ENCODE measurements at regions not wholly inside any gene's neighbourhood (a gene's known extent, or its start where the extent isn't known, plus 50 kb on each side); places are given as distances from the start of the nearest gene placed in this dataset.

- Histone ChIP-seq H3K27ac (ENCODE audit: low read depth, low read length, poor library complexity, severe bottlenecking) (no peak overlapping the region), H3K4me3 (ENCODE audit: low read depth, low read length, poor library complexity, severe bottlenecking) (no peak overlapping the region), H3K27me3 (replicated peaks; ENCODE audit: insufficient read depth, low read depth, low read length, poor library complexity) (no peaks in the 10 kb centered on the region), H3K9me3 (ENCODE audit: low read depth, low read length, poor library complexity, severe bottlenecking) (peaks cover 40% of the 10 kb centered on the region), H3K36me3 (ENCODE audit: insufficient read depth, low read length, poor library complexity, severe bottlenecking) (no peaks in the 10 kb centered on the region), H3K4me1 (ENCODE audit: insufficient read depth, low read length, poor library complexity, severe bottlenecking) (no peaks in the 10 kb centered on the region)
- TF ChIP-seq EZH2 (IDR thresholded peaks at IDR 0.05; ENCODE audit: borderline replicate concordance, low read depth, low read length, poor library complexity, severe bottlenecking) (no peak), CTCF (conservative IDR thresholded peaks at IDR 0.05; ENCODE audit: low read depth, low read length) (no peak)
- ChIA-PET POLR2A (ENCODE audit: low non-redundant PET) (no interaction called here), CTCF (no interaction called here)
- BruUV-seq (replicated peaks): no TSS peak
- intact Hi-C loops (cut with micrococcal nuclease; ENCODE audit: unreplicated experiment): no loop called here
- DNase-seq (ENCODE audit: low spot score): no peak
Measured at GRCh38 chr3:95437409-95437808, 1374.5 kb downstream of the NSUN3 start.

DNA sequence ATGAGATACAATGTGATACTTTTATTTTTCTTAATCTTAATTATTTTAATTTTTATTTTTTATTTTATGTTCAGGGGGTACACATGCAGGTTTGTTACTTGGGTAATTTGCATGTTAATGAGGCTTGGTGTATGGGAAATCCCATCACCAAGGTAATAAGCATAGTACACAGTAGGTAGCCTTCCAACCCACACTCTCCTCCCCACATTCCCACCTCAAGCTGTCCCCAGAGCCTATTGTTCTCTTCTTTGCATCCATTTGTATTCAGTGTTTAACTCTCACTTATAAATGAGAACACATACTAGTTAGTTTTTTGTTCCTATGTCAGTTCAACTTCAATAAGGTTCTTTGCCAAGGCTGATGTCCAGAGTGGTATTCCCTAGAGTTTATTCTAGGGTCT, 1375.4 kb downstream of the NSUN3 start:
- Histone ChIP-seq H3K9me3 (ENCODE audit: low read depth, low read length, poor library complexity, severe bottlenecking) (peaks cover 40% of the 10 kb centered on the region), H3K36me3 (ENCODE audit: insufficient read depth, low read length, poor library complexity, severe bottlenecking) (no peaks in the 10 kb centered on the region), H3K4me3 (ENCODE audit: low read depth, low read length, poor library complexity, severe bottlenecking) (no peak overlapping the region), H3K4me1 (ENCODE audit: insufficient read depth, low read length, poor library complexity, severe bottlenecking) (no peaks in the 10 kb centered on the region), H3K27ac (ENCODE audit: low read depth, low read length, poor library complexity, severe bottlenecking) (no peak overlapping the region), H3K27me3 (replicated peaks; ENCODE audit: insufficient read depth, low read depth, low read length, poor library complexity) (no peaks in the 10 kb centered on the region)
- no TSS peak for BruUV-seq (replicated peaks)
- ChIA-PET CTCF (no interaction called here), POLR2A (ENCODE audit: low non-redundant PET) (no interaction called here)
- TF ChIP-seq CTCF (conservative IDR thresholded peaks at IDR 0.05; ENCODE audit: low read depth, low read length) (no peak), EZH2 (IDR thresholded peaks at IDR 0.05; ENCODE audit: borderline replicate concordance, low read depth, low read length, poor library complexity, severe bottlenecking) (no peak)
- no peak for DNase-seq (ENCODE audit: low spot score)
- intact Hi-C loops (cut with micrococcal nuclease; ENCODE audit: unreplicated experiment): no loop called here

DNA sequence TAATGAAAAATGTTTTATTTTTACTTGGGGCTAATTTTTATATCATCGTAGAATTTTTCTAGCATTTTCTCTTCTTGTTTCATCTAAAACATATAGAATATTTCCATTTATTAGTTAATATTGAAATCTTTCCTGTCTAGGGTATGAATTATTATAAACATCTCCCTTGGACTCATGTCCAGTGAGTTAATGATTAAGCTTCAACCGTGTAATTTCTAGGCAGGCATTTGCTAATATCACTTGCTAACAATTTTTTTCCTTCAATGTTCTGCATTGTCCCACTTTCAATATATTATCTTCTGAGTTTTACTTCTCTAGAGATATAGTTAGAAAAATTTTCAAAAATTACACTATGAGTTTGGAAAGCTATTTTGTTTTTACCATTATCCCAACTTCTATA, 1371.6 kb upstream of the EPHA6 start:
- TF ChIP-seq CTCF (conservative IDR thresholded peaks at IDR 0.05; ENCODE audit: low read depth, low read length) (no peak), EZH2 (IDR thresholded peaks at IDR 0.05; ENCODE audit: borderline replicate concordance, low read depth, low read length, poor library complexity, severe bottlenecking) (no peak)
- intact Hi-C loops (cut with micrococcal nuclease; ENCODE audit: unreplicated experiment): no loop called here
- POLR2A ChIA-PET (ENCODE audit: low non-redundant PET): no interaction called here
- no peaks in the 10 kb centered on the region for H3K36me3 ChIP-seq (ENCODE audit: insufficient read depth, low read length, poor library complexity, severe bottlenecking)
- no peak overlapping the region for H3K27ac ChIP-seq (ENCODE audit: low read depth, low read length, poor library complexity, severe bottlenecking)
- CTCF ChIA-PET: no interaction called here
- H3K4me3 ChIP-seq (ENCODE audit: low read depth, low read length, poor library complexity, severe bottlenecking): no peak overlapping the region
- BruUV-seq (replicated peaks): no TSS peak
- H3K27me3 ChIP-seq (replicated peaks; ENCODE audit: insufficient read depth, low read depth, low read length, poor library complexity): no peaks in the 10 kb centered on the region
- peaks cover 39% of the 10 kb centered on the region for H3K9me3 ChIP-seq (ENCODE audit: low read depth, low read length, poor library complexity, severe bottlenecking)
- DNase-seq (ENCODE audit: low spot score): no peak
- H3K4me1 ChIP-seq (ENCODE audit: insufficient read depth, low read length, poor library complexity, severe bottlenecking): no peaks in the 10 kb centered on the region

Data from A673 (cell line).